NK-92 treated with Interleukin-12 subunit alpha and Interleukin-12 subunit beta, amount 100 ng/mL, for 24 hours (cell line): ENCODE measurements at regions not wholly inside any gene's neighbourhood (a gene's known extent, or its start where the extent isn't known, plus 50 kb on each side); places are given as distances from the start of the nearest gene placed in this dataset.

Experiments used
- DNase-seq: peaks from one replicate; lab custom pipeline; 2025; lab: John Stamatoyannopoulos, UW

- no peak for DNase-seq
These were observed 261.1 kb downstream of the ABHD5 start for GRCh38 chr3:43951813-43952212.

- DNase-seq: no peak
These were observed 262.6 kb downstream of the ABHD5 start for GRCh38 chr3:43953380-43953779.

- DNase-seq: no peak
These were observed 263.3 kb downstream of the ABHD5 start for GRCh38 chr3:43953814-43954692.

- DNase-seq: no peak
These were observed 266.2 kb downstream of the ABHD5 start for GRCh38 chr3:43956945-43957344.

- no peak for DNase-seq
These were observed 266.8 kb downstream of the ABHD5 start for GRCh38 chr3:43957553-43957952.

- DNase-seq: no peak
These were observed 267.4 kb downstream of the ABHD5 start for GRCh38 chr3:43958005-43958770.

- DNase-seq: no peak
These were observed 268.2 kb downstream of the ABHD5 start for GRCh38 chr3:43958973-43959372.

- DNase-seq: no peak
These were observed 269.0 kb downstream of the ABHD5 start for GRCh38 chr3:43959498-43960447.

- no peak for DNase-seq
These were observed 269.7 kb downstream of the ABHD5 start for GRCh38 chr3:43960448-43960840.

- no peak for DNase-seq
These were observed 271.3 kb downstream of the ABHD5 start for GRCh38 chr3:43962043-43962442.

- no peak for DNase-seq
These were observed 272.5 kb downstream of the ABHD5 start for GRCh38 chr3:43963208-43963607.

GRCh38 chr3:43964640-43965039, 273.9 kb downstream of the ABHD5 start:
- DNase-seq: no peak

GRCh38 chr3:43965656-43966055, 274.9 kb downstream of the ABHD5 start:
- no peak for DNase-seq

GRCh38 chr3:43966126-43966525, 275.4 kb downstream of the ABHD5 start:
- DNase-seq: no peak

GRCh38 chr3:43966530-43966929, 275.2 kb upstream of the TOPAZ1 start:
- no peak for DNase-seq

GRCh38 chr3:43968465-43968864, 273.2 kb upstream of the TOPAZ1 start:
- DNase-seq: no peak

- no peak for DNase-seq
These were observed 271.7 kb upstream of the TOPAZ1 start for GRCh38 chr3:43969944-43970343.

- no peak for DNase-seq
These were observed 271.3 kb upstream of the TOPAZ1 start for GRCh38 chr3:43970351-43970750.

- no peak for DNase-seq
These were observed 270.8 kb upstream of the TOPAZ1 start for GRCh38 chr3:43970920-43971319.

GRCh38 chr3:43971486-43971885, 270.2 kb upstream of the TOPAZ1 start:
- no peak for DNase-seq

GRCh38 chr3:43978708-43979107, 263.0 kb upstream of the TOPAZ1 start:
- DNase-seq: no peak

GRCh38 chr3:43979645-43980044, 262.0 kb upstream of the TOPAZ1 start:
- no peak for DNase-seq
